NCI-H345 treated with DMSO at 0.1 percent for 48 hours (cell line): ENCODE measurements at regions not wholly inside any gene's neighbourhood (a gene's known extent, or its start where the extent isn't known, plus 50 kb on each side); places are given as distances from the start of the nearest gene placed in this dataset.

Source experiments
- DNase-seq: peaks from one replicate; lab custom pipeline; 2025; ENCODE audit not compliant: unreplicated experiment; lab: John Stamatoyannopoulos, UW

- no peak for DNase-seq
These were observed 168.4 kb downstream of the ZFP36L2 start for GRCh38 chr2:43057742-43058725.

- no peak for DNase-seq
These were observed 169.2 kb downstream of the ZFP36L2 start for GRCh38 chr2:43057026-43057741.

- no peak for DNase-seq
These were observed 170.4 kb downstream of the ZFP36L2 start for GRCh38 chr2:43055985-43056384.

GRCh38 chr2:43055086-43055912, 171.1 kb downstream of the ZFP36L2 start:
- no peak for DNase-seq

DNA sequence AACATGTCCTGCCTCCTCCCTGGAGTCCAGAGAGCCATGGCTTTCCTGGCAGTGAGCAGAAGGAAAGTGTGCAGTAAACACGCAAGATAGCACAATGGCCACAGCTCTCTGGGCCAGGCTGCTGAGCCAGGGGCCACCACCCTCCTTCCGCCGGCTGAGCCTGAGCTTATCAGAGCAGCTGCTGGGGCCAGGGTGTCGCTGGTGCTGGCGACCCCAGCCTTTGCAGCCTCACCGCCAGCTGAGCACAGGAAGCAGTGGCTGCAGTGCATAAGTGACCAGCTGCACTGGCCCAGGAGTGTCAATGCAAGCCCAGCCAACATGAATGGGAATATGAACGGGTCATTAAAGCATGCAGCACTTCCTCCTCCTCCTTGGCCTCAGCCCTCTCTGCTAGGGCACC, 172.0 kb downstream of the ZFP36L2 start:
- no peak for DNase-seq

GRCh38 chr2:43052944-43053306, 173.5 kb downstream of the ZFP36L2 start:
- no peak for DNase-seq

DNA sequence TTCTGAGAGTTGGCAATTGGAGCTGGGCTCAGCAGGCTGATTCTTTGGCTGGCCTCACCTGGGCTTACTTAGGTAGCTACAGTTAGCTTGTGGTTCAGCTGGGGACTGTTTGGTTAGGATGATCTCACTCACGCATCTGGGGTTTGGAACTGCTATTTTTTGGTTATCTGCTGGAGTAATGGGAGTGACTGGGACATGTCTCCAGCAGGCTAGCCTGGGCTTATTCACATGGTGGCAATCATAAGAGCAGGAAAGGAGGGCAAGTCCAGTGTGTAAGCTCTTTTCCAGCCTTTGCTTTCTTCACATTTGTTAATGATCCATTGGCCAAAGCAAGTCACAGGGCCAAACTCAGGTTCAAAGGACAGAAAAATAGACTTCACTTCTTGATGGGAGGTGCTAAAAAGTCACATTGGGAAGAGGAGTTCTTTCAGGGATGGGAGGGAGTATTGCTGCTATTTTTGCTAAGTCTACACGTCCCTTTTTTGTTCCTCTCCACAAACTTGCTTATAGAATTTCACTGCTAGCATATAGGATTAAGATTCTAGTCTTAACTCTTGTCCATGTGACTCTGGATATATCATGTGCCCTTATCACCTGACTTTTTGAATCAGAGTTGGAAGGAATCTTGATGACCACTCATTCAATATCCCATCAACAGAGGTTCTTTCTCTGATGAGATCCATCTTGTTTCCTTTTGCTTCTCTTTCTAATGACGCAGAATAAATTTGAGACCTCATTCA, 174.0 kb downstream of the ZFP36L2 start:
- DNase-seq = no peak

GRCh38 chr2:43051338-43051737, 175.1 kb downstream of the ZFP36L2 start:
- DNase-seq = no peak

DNA sequence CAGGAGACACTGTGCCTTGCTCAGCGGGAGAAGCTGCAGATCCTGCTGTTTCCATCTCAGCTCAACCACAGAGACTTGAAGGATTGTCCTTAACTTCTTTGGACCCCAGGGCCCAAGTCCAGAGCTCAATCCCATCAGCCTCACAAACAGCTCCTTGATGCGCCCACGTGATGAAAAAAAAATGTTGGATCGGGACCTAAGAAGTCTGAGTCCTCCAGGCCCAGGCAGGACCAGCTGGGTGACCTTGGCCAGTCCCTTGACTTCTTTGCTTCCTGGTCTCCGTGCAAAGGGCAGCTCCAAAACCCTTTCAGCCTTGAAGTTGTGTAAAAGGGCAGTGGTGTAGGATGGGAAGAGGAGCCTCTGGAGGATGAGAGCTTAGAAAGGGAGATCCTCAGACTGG, 175.5 kb downstream of the ZFP36L2 start:
- no peak for DNase-seq

- no peak for DNase-seq
These were observed 176.3 kb downstream of the ZFP36L2 start for GRCh38 chr2:43049836-43050801.

DNA sequence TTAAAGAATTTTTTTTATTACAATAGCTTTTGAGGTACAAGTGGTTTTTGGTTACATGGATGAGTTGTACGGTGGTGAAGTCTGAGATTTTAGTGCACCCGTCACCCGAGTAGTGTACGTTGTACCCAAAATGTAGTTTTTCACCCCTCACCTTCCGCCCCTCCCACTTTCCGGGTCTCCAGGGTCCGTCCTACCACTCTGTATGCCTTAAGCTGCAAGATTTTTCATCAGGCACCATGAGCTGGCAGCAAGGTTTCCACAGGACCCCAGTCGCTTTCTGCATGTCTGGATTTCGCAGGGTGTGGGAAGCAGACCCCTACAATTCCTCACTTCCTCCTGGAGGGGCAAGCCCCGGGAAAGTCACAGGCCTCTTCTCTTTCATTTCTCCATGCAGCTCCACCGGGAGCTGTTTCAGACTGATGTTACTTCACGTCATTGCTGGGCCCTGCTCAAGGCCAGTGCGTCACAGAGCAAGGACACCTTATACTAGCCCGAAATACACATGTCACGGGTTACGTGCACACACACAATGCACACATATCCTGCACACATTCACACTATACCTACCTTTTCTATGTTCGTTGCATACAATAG, 179.1 kb downstream of the ZFP36L2 start:
- DNase-seq = no peak

DNA sequence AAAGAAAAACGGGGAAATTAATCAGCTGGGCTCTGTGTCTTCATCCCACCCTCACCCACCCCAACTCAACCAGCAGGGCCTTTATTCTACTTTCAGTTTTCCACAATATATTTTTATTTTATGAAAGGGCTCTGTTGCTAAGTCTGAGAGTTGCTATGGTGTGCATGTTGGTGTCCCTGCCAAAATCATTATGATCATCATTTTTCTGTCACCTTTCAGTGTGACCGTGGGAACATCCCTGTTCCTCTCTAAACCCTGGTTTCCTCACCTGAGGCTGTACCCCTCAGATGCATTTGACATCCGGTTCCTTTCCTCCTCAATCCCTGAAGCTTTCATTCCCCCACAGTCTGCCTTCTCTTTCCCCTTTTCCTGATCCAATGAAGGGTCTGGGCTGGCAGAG, 180.5 kb downstream of the ZFP36L2 start:
- no peak for DNase-seq

DNA sequence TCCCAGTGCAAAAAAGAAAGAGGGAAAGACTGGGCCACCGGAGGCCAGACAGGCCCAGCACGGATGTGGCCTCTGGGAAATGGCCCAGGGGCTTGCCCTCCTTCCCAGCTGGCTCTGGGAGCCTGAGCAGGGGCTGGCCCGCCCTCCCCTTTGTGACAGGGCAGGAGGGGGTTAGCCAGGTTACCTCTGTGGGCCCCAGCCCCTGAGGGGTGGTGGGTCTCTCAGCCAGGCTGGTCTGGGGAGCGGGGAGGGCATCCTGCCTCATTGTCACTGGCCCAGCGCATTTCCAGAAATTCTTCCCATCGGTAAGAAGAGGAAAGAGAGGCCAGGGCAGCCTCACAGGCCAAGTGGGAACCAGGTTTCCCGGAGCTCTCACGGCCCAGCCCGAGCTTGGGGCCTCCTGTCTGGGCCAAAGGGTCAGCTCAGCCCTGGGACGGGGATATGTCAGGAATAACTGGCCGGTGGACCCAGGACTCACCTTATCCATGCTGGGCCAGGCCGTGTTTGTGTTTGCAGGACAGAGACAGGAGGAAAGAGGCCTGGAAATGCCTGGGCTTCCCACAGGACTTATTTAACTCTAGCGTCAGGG, 182.2 kb downstream of the ZFP36L2 start:
- no peak for DNase-seq

GRCh38 chr2:43043553-43043870, 182.9 kb downstream of the ZFP36L2 start:
- DNase-seq = no peak

DNA sequence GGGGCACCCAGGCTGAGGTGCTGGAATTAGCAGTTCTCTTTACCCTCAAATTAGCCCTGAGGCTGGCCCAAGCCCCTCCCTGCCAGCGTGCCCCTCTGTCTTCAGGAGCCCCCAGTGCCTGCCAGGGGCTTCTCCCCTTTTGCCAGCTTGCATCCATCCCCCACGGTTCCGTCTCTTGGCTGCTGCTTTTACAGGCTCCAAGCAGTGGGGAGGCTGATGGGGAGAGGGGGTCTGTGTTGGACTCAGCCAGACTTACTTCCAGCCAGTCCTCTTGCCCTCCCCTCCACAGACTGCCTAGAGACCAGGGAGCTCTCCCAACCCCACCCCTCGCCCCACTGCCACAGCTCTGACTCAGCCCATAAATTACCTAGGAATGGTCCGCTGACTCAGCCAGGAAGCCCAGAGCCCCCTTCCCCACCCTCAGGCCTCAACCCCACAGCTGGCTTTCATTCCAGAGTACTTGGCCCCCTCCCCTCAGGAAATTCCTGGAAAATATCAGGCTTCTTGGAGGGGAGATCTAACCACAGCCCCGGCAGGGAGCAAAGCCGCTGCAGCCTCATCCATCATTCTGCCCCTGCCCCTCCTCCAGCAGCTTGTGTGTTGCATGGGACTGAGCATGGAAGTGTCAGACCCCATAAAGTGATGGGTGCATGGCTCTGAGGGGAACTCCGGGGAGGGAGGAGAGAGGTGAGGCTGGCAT, 184.6 kb downstream of the ZFP36L2 start:
- DNase-seq = no peak

- no peak for DNase-seq
These were observed 185.2 kb downstream of the ZFP36L2 start for GRCh38 chr2:43041173-43041591.

DNA sequence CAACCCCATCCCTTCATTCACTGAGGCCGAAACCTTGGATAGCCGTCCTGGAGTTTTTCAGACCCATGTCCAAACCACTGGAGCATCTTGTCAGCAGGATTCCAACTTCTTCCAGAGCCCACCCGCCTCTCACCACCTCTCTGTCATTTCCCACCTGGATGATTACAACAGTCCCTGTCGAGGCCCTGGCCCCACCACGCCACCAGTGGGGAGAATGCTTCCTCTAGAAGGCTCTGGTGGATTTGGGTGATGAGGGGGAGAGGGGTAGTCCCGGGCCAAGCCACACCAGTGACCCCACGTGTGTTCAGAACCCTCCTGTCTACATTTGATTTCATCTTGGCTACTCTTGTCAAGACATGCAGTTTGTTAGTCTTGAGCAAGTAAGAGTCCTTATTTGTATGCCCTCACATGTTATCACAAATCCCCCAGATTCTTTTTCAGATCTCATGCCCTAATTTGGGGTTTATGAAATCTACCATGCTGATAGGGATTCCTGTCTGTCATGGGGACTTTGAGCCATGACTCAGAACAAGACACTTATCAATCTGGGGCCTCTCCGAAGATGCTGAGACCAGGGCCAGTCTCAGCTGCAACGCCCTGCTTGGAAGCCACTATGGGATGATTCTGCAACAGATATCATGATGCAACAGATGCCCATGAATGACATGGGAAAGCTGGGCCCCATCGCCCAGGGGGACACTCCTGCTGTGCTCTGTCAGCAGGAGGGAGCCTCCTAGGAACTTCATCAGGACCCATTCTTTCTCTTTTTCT, 186.1 kb downstream of the ZFP36L2 start:
- no peak for DNase-seq
